ENCODE measurements at regions not wholly inside any gene's neighbourhood (a gene's known extent, or its start where the extent isn't known, plus 50 kb on each side); places are given as distances from the start of the nearest gene placed in this dataset.
"Not testable (repeated sequence)": the region's sequence is repeated elsewhere in the genome, so short reads cannot be mapped to it uniquely, and the experiment has no call there.

DNA sequence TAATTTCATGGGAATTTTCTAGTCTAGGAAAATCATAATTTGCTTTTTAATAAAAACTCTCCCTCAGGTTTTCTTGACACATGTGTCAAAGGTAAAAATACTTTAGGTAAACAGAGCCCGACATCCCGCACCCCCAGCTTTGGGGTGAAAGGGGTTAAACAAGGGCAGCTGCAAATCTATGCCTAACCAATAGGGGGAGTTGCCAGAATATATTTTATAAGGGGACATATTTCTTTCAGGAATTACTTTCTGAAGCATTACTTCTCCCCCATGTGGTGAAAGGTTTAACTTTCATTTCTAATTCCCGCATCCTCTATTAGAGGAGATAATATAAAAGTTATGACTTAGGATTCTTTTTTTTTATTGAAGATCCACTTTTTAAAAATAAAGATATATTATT lies 53.9 kb upstream of the HEPH start:
- Histone ChIP-seq H3K9me3 (ENCODE audit: control insufficient read depth, insufficient read depth, low read length) (peaks cover 37% of the 10 kb centered on the region), H3K27ac (ENCODE audit: low read depth, low read length) (no peak overlapping the region), H3K36me3 (ENCODE audit: control insufficient read depth, insufficient read depth, low read length) (no peaks in the 10 kb centered on the region)

DNA sequence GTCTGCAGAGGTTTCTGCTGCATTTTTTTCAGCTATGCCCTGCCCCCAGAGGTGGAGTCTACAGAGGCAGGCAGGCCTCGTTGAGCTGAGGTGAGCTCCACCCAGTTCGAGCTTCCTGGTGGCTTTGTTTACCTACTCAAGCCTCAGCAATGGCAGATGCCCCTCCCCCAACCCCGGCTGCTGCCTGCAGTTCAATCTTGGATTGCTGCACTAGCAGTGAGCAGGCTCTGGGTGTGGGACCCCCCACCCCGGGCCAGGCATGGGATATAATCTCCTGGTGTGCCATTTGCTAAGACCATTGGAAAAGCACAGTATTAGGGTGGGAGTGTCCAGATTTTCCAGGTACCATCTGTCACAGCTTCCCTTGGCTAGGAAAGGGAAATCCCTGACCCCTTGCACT lies 56.2 kb upstream of the HEPH start:
- H3K36me3 ChIP-seq (ENCODE audit: control insufficient read depth, insufficient read depth, low read length); H3K27ac ChIP-seq (ENCODE audit: low read depth, low read length); H3K4me3 ChIP-seq (ENCODE audit: low read depth, low read length); H3K4me1 ChIP-seq (ENCODE audit: control insufficient read depth, insufficient read depth, low read length); H3K27me3 ChIP-seq (ENCODE audit: control insufficient read depth, insufficient read depth, low read length); H3K9ac ChIP-seq (ENCODE audit: low read depth, low read length): not testable (repeated sequence)
- peaks cover 30% of the 10 kb centered on the region for H3K9me3 ChIP-seq (ENCODE audit: control insufficient read depth, insufficient read depth, low read length)

More for the DNA sequence above, 53.9 kb upstream of the HEPH start:
- Histone ChIP-seq H3K27me3 (ENCODE audit: control insufficient read depth, insufficient read depth, low read length) (no peaks in the 10 kb centered on the region), H3K4me1 (ENCODE audit: control insufficient read depth, insufficient read depth, low read length) (no peaks in the 10 kb centered on the region), H3K4me3 (ENCODE audit: low read depth, low read length) (no peak overlapping the region), H3K9ac (ENCODE audit: low read depth, low read length) (no peak overlapping the region)

DNA sequence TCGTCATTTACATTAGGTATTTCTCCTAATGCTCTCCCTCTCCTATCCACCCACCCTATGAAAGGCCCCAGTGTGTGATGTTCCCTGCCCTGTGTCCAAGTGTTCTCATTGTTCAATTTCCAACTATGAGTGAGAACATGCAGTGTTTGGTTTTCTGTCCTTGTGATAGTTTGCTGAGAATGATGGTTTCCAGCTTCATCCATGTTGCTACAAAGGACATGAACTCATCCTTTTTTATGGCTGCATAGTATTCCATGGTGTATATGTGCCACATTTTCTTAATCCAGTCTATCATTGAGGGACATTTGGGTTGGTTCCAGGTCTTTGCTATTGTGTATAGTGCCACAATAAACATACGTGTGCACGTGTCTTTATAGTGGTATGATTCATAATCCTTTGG lies 61.6 kb upstream of the HEPH start:
- not testable (repeated sequence) for H3K4me3 ChIP-seq (ENCODE audit: low read depth, low read length); H3K36me3 ChIP-seq (ENCODE audit: control insufficient read depth, insufficient read depth, low read length); H3K9ac ChIP-seq (ENCODE audit: low read depth, low read length); H3K27ac ChIP-seq (ENCODE audit: low read depth, low read length); H3K27me3 ChIP-seq (ENCODE audit: control insufficient read depth, insufficient read depth, low read length); H3K4me1 ChIP-seq (ENCODE audit: control insufficient read depth, insufficient read depth, low read length)
- peaks cover 41% of the 10 kb centered on the region for H3K9me3 ChIP-seq (ENCODE audit: control insufficient read depth, insufficient read depth, low read length)

DNA sequence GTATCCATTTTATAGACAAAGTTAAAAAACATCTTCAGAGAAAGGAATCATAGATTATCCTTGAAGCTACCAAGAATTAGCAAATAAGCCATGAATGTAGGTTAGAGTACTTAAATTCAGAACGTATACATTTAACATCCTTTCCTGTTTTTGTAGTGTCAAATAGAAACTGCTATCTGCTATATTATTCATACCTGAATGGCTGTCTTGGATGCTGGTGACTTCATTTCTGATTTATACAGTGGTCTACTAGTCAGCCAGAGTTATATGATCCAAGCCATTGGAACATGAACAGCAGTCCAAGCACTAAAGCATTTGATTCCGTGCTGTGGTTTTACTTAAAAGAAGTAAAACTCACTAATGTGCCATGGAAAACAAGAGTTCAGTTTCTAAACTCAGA lies 58.3 kb upstream of the VSIG4 start:
- H3K9ac ChIP-seq (ENCODE audit: low read depth, low read length), result no peak overlapping the region
- no peaks in the 10 kb centered on the region for H3K36me3 ChIP-seq (ENCODE audit: control insufficient read depth, insufficient read depth, low read length)
- H3K9me3 ChIP-seq (ENCODE audit: control insufficient read depth, insufficient read depth, low read length), result peaks cover 71% of the 10 kb centered on the region
- H3K27ac ChIP-seq (ENCODE audit: low read depth, low read length), result no peak overlapping the region
- no peaks in the 10 kb centered on the region for H3K27me3 ChIP-seq (ENCODE audit: control insufficient read depth, insufficient read depth, low read length)
- H3K4me3 ChIP-seq (ENCODE audit: low read depth, low read length), result peak overlapping the region; percentile 17; the same call in 1 of the 2 replicates
- H3K4me1 ChIP-seq (ENCODE audit: control insufficient read depth, insufficient read depth, low read length), result no peaks in the 10 kb centered on the region

DNA sequence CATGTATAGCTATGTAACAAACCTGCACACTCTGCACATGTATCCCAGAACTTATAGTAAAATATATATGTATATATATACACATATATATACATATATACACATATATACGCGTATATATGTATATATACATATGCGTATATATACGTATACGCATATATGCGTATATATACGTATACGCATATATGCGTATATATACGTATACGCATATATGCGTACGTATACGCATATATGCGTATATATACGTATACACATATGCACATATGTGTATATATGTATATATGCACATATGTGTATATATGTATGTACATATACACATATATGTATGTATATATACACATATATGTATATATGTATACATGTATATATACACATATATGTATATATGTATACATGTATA lies 57.1 kb upstream of the VSIG4 start:
- H3K27me3 ChIP-seq (ENCODE audit: control insufficient read depth, insufficient read depth, low read length); H3K4me3 ChIP-seq (ENCODE audit: low read depth, low read length); H3K36me3 ChIP-seq (ENCODE audit: control insufficient read depth, insufficient read depth, low read length); H3K4me1 ChIP-seq (ENCODE audit: control insufficient read depth, insufficient read depth, low read length); H3K9ac ChIP-seq (ENCODE audit: low read depth, low read length); H3K27ac ChIP-seq (ENCODE audit: low read depth, low read length): not testable (repeated sequence)
- peaks cover 78% of the 10 kb centered on the region for H3K9me3 ChIP-seq (ENCODE audit: control insufficient read depth, insufficient read depth, low read length)

DNA sequence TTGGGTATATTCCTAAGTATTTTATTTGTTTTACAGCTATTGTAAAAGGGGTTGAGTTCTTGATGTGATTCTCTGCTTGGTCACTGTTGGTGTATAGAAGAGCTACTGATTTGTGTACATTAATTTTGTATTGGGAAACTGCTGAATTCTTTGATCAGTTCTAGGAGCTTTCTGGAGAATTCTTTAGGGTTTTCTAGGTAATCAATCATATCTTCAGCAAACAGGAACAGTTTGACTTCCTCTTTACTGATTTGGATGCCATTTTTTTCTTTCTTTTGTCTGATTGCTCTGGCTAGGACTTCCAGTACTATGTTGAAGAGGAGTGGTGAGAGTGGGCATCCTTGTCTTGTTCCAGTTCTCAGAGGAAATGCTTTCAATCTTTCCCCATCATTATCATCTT lies 50.1 kb upstream of the VSIG4 start:
- H3K9me3 ChIP-seq (ENCODE audit: control insufficient read depth, insufficient read depth, low read length), result peaks cover 39% of the 10 kb centered on the region
- not testable (repeated sequence) for H3K4me3 ChIP-seq (ENCODE audit: low read depth, low read length); H3K27me3 ChIP-seq (ENCODE audit: control insufficient read depth, insufficient read depth, low read length); H3K36me3 ChIP-seq (ENCODE audit: control insufficient read depth, insufficient read depth, low read length); H3K4me1 ChIP-seq (ENCODE audit: control insufficient read depth, insufficient read depth, low read length); H3K27ac ChIP-seq (ENCODE audit: low read depth, low read length); H3K9ac ChIP-seq (ENCODE audit: low read depth, low read length)

Data from HUES48 (cell line).